ENCODE measurements at regions not wholly inside any gene's neighbourhood (a gene's known extent, or its start where the extent isn't known, plus 50 kb on each side); places are given as distances from the start of the nearest gene placed in this dataset.
"Not testable (repeated sequence)": the region's sequence is repeated elsewhere in the genome, so short reads cannot be mapped to it uniquely, and the experiment has no call there.

DNA sequence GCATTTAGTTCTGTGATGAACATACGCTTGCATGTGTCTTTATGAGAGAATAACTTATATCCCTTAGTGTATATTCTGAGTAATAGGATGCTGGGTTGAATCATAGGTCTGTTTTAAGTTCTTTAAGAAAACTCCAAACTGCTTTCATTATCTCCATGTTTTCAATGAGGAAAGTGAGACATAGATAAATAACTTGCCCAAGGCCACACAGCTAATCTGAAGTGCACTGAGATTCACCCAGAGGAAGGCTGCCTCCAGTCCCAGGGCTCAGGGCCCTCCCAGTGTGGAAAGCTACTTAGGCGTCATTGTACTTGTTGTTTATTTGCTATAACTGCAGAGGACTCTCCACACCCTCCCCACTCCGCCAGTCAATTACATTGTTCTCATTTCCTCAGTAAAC is 126.7 kb downstream of the INHBA start:
- no peak for DNase-seq

DNA sequence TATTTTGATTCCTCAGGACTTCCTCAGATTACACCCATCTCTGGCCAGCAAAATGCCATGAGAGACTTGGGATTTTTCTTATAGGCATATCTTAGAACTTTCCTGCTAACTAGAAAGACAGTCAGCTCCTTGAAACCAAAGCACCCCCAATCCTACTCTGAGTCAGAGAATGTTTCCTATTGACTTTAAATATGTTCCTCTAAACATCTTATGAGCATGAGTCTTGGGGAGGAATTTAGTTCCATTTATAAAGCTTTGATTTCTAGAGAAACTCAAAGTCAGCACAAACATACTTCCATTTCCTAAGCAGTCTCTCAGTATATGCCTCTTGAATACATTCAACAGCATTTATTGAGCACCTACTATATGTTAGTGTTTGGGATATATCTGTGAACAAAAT is 128.5 kb downstream of the INHBA start:
- DNase-seq, result no peak

DNA sequence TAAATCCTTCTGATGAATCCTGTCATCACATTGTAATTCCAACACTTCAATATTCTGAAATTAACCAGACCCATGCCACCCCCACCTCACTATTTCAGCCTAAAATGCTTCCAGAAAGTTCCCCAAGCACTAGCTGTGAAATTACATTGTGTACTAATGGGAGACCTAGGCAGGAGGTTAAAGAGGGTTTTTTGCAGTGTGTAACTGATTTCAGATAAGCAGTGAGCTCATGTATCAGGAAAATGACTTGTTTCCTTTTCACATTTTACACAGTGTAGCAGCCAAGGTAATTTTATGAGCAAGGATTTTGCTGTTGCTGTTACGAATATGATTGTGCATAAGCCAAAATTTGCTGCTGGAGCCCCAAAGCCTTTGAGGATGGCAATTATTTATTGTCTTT is 129.0 kb downstream of the INHBA start:
- no peak for DNase-seq

DNA sequence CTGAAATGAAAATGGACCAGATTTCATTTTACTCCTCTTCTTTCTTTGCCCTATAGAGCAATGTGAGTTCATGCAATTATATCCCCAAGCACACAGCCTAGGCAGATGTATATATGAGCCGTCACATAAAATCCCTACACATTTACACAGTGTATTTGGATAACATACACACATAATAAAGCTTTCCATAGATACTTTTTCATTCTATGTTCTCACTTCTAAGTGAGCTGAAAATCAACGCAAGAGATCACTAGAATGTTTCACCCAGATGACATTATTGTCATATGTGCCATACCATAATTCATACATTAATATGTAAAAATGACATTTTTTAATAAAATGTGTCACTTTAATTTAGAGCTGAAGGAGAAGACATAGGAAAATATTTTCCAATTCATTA is 129.4 kb downstream of the INHBA start:
- DNase-seq, result no peak

DNA sequence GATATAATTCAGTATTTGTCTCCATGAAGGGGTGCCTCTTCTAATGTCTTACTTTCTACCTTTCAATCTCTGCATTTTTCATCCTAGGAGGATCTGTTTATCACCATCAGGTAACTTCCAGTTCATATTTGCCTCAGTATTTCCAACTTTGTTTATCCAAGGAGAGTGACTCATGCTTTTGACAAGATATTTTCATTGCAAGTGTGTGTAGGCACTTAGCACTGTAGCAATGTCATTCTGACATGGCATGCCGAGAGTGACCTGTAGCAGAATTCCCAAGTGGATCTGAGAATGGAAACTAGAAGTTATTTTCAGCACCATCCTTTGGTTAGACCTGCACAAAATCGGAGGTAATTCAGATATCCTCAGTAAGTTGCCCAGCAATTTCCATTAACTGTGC is 129.9 kb downstream of the INHBA start:
- DNase-seq, result no peak

DNA sequence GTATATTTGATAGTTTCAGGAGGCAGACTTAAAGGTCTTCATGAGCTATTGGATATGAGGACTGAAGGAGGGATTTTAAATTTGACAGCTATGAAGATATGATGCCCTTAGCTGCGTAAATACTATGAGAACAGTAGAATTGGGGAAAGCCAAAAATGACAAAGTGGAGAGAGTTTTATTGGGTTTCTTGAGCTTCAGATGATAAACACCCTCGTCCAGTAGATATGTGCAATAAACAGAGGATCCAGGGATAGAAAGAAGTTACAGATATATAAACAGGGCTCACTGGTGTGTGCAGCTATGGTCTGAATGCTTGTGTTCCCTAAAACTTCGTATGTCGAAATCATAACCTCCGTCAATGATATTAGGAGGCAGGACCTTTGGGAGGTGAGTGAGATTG is 131.3 kb downstream of the INHBA start:
- DNase-seq, result no peak

DNA sequence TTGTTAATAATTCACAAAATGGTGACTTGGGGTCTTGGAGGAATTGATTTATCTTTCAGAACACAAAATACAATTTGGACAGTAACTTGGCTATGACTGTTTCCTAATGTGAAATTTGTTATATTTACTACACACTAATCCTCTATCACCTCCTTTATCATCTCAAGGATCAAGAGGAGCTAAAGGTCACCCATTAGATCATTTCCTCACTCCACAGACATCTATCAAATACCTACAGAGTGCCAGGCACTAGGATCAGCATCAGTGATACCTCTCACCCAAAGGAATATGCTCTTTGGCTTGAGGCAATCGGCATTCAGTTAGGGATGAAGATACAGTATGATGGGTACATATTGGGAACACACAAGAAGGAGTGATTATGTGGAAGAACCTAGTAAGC is 132.1 kb downstream of the INHBA start:
- DNase-seq, result no peak

DNA sequence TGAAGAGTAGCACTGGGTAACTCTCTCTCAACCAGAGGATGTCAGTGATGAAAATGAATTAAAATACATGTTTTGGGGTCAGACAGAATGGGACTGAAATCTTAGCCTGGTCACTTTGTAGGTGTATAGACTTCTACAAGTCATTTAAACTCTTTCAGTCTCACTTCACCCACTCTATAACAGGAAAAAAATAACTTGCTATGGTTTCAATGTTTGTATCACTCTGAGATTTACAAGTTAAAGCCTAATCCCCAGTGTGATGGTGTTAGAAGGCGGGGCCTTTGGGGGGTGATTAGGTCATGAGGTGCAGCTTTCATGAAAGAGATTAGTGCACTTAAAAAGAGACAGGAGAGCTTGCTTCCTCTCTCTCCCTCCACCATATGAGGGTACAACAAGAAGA is 134.8 kb downstream of the INHBA start:
- no peak for DNase-seq

DNA sequence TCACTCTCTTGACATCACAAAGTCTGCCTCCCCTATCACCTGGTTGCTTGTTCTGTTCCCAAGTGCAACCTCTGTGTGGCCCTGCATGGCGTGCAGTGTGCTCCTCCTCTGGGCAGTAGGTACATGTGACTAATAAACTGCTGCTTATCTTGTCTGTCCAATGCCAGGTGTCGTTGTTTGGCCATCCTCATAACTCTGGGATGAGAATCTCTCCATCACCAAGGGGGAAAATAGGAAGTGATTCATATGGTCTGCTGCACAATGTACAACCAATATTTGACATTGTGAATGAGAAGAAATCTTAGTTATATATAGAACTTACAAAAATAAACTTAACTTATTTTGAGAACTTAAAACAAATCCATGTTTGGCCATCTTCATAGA is 135.2 kb downstream of the INHBA start:
- no peak for DNase-seq

DNA sequence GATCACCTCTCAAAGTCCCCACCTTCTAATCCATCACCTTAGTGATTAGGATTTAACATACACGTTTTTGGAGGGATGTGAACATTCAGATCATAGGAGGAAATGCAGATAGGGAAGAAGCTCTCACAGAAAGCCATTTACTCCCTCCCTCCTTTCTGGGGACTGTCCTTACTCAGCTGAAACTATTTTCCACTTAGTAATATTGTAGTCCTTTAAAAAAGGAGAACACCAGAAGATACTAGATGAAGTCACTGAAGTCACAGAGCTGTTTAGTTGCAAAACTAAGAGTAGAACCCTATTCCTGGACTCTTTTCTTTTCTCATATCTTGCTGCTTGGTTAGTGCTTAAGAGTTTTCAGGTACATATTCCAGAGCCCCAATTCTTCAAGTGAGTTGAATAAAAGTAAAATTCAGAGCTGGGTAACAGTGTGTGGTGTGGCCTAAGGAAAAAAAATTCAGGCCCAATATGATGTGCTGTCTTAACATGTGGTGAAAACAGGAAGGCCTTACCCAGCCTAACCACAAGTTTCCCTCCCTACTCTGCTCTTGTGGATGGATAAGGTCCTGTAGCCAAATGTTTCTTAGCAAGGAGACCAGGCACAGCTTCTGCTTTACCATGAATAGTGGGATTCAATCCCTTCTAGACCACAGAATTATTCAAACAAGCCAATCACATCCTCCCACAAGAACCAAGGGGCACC is 135.7 kb downstream of the INHBA start:
- DNase-seq, result no peak

DNA sequence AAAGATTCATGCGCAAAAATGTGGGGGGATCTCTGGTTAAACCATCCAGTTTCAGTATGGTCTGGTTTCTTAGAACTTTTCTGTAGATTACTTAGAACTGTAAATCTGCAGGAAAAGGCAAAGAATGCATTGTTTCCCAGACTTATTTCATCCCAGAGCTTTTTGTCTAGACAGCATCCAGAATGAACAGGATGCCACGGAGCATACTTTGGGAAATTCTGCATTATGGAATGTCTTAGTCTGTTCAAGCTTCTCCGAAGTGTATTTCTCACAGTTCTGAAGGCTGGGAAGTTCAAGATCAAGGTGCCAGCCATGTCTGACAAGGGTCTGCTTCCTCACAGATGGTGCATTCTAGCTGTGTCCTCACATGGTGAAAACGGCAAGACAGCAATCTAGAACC is 136.3 kb downstream of the INHBA start:
- no peak for DNase-seq

DNA sequence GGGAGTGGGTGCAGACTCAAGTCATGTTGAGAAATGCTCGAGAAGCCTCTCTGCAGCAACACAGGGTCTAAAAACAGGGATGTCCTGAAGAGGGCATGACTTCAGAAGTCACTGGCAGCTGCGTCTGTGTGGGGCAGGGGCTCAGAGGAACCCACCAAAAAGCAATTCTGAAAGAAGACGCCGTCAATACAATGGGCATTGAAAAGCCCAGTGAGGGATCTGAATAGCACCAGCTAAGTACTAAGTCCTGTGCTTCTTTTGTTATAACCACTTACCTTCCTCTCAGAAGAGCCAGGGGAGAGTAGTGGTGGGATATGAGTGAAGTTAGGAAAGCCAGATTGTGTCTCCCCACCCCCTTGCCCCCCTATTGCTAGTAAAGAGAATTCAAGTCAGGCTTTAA is 137.2 kb downstream of the INHBA start:
- DNase-seq, result no peak

DNA sequence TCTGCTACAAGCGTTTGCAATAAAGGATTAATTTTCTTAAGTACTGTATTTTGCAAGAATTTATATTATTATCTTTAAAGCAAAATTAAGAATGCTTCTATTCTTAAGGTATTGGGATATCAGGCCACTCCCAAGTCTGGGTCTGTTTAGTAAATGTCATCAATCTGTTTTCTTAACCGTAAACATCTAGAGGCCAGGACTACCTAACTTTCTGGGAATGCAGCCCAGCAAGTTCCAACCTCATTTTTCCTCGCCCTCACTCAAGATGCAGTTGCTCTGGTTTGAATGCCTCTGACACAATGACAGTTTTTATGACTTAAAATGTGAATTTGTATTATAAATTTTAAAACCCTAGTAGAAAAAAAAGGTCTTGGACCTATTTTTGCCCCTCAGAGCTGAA is 143.5 kb downstream of the INHBA start:
- no peak for DNase-seq

DNA sequence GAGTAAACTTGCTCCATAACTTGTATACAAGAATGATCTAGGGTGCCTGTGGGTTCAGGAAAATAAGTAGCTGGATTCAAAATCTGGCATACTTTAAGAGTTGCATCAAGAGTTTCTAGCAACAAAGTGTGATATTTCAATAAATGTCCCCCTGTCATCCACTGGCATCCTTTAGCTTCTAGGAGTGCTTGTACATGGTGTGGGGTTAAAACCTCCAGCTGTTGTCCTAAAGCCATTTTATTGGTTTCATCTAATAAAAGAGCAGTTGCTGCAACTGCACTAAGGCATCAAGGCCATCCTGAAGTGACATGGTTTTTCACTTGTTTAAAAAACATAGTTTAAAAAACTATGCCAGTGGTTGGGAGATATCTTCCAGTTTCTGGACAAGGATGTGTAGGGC is 148.4 kb downstream of the INHBA start:
- no peak for DNase-seq

DNA sequence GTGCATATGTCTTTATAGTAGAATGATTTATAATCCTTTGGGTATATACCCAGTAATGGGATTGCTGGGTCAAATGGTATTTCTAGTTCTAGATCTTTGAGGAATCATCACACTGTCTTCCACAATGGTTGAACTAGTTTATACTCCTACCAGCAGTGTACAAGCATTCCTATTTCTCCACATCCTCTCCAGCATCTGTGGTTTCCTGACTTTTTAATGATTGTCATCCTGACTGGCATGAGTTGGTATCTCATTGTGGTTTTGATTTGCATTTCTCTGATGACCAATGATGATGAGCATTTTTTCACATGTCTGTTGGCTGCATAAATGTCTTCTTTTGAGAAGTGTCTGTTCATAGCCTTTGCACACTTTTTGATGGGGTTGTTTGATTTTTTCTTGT is 152.8 kb downstream of the INHBA start:
- not testable (repeated sequence) for DNase-seq

DNA sequence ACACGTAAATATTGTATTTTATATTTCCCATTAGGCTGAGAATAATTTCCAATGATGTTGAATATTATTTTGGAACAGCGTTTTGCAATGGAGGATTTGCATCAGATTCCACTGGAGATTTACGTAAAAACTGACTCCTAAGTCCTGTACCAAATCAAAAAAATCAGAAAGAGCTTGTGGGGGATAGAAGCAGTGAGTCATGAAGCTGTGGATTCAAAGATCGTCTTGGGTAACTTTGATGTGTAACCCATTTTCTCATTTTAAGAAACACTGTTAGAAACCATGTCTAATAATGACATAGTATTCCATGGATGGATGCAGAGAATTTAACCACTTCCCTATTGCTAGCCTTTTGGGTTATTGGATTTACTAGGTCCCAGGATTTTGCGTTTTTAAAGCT is 158.6 kb downstream of the INHBA start:
- DNase-seq, result no peak

DNA sequence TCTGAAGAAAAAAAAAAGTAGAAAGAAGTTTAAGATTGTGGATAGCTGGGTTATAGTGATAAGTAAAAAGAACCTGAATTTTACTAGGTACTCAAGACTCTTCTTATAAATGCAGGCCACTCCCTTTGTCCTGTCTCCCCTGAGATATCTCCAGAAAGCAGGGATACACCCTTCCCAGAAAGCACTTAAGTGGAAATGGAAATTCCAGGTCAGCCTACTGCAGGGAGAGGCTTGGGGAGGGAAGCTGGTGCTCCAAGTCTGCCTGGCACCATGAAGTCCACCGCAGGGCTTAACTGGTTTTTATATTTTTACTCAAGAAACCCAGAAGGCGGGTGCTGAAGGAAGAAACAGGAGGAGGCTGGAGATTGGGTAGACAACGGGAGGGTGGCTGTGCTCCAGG is 162.3 kb downstream of the INHBA start:
- DNase-seq, result no peak

DNA sequence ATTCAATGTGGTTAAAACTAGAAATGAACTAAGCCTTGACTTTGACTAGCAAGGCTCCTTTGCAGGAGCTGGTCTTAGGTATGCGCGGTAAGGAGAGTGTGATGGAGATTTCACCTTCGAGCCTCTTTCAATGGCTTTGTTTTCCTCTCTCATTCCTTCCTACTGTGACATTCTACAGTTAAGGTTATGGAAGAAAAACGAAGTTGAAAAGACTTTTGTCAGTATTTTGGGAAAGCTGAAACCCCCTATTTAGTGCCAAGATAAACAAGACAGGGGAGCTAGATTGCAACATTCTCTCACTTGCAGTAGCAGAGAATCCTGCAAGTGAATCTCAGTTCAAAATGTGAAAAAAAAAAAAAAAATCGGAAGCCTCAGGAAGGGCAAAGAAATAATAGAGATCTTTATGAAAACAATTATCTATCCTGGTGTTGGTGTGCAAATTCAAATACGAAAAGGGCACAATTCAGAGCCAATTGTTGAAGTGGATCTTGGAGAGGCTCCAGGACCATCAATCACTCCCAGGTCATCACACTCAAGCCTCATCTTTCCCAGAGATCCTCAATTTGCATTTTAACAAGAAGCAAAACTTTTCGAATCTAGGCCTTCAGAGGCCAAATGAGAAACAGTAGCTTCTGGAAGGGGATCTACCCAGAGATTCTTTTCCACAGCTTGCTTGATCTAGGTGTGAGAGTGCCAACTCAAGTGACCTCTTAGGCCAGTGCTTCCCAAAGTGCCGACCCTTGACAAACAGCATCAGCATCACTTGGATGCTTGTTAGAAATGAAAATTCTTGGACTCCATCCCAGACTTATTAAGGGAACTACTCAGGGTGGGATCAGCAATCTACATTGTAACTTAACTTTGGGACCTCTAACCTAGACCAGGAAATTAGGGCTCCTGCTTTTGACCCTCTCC is 163.8 kb downstream of the INHBA start:
- DNase-seq, result no peak

DNA sequence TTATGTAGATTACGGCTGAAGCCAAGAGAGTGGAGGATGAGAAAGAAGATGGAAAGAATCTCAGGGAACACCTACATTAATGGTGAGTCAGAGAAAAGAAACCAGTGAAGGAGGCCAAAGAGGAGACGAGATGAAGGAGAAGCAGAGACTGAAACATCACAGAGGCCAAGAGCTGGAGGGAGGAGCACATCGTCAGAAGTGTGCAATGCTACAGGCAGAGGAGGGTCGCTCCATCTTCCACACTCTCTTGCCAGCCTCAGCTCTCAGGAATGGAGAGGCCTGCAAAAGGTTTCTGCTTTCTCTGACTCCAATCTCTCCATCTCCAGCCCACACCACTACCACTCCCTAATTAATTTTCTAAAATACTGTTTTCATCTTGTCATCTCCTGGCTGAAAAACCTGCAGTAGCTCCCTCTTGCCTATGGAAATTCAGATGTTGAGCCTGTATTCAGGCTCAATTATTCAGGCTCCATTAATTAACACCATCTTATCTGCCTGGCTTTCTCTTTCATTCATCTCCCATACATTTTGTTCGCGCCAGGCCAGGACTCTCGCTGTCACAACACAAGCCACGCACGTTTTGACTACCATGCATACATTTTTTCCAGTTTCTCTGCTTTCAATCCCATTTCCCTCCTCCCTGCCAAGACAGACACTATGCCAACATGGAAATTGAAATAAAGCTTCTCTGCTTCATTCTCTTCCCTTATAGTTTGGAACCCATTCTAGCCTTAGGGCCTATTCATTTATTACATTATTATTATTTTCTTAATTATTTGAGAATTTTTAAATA is 165.8 kb downstream of the INHBA start:
- no peak for DNase-seq

DNA sequence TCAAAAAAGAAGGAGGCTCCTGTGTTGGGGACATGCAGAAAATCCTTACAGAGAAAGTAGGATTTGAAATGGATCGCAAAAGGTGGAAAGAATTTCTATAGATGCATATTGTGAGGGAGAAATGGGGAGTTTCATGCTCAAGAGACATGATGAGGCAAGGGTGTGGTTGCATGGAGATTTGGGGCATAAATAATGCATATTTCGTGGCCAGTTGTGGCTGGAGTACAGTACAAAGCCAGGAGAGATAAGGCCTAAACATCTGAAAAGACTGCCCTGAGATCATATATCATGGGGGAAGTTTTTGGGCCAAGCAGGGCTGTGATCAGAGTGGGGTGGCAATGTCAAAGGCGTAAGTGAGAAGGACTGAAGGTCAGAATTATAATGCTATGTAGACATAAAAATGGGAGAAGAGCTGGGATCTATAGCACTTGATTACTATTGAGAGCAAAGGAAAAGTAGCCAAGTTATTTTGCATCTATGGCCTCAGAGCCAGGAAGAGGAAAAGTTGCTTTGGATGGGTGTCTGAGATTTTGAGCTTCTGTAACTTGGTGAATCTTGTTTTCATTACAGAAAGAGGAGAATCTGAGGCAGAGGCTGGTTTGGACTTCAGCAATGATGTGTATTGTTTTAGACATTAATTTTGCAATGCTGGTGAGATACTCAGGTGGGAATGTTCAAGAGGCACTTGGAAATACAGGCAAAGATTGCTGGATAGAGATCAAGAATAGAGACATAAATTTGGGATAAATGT is 166.6 kb downstream of the INHBA start:
- DNase-seq, result no peak

DNA sequence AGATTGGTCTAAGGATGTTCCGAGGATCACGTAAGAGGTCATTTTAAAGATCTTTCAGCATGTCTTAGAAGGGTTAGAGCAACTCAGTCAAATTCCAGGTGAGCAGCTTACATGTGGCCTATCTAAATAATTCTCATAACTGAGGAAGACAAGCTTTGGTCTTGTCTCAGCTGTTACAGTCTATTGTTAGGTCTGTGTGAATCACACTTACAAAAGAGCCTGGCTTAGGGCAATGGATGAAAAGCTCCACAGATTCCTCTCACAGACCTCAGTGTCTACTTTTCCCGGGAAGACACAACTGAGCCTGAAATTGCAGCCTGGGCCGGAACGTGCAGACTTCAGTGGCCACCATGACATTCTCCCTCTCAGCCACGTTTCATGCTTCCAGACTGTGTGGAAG is 173.1 kb downstream of the INHBA start:
- DNase-seq, result no peak

DNA sequence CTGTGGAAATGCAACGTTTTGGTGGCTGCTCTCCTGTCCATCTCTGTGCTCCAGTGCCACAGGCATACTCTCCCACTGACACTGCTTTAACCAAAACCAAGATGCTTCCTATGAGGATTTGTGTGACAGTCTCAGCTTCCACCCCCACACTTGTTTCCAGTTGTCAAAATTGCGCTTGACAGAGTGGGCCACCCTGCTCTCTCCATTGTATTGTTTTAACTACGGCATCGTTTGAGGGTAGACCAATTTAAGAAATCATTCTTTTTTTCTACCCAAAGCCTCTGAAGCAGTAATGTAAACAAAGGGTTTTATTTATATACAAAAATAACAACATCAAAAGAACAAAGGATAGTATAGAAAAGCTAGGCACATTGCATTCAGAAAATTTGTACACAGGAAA is 178.0 kb downstream of the INHBA start:
- no peak for DNase-seq

DNA sequence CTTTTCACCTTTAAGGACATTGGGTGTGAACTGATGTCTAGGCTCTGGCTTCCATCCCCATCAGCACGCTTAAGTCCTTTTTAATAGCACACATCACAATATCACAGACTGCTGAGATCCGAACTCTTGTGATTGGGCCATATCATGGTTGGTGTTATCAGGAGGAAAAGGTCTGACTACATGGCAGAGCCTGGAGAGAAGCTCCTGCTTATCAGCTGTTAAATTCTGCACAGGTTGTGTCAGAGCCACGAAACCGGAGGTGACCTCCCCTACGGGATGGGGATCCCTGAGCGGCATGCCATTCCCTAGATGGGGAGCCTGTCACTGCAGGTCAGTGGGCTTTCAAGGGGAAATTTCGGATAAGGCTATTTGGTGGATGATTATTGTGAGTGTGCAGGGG is 182.4 kb downstream of the INHBA start:
- DNase-seq, result no peak
